Endothelial cell of umbilical vein (primary cell): ENCODE measurements at regions not wholly inside any gene's neighbourhood (a gene's known extent, or its start where the extent isn't known, plus 50 kb on each side); places are given as distances from the start of the nearest gene placed in this dataset.

Experiments
- BruUV-seq: library from RNA; stranded (reverse); fragments of 400-500 nt; replicated peaks from 2 replicates; lab custom pipeline; 2021; lab: Mats Ljungman, UMichigan
- CTCF ChIA-PET: fragments of 300-600, 350-600 bp; sonication (Branson Sonifier 250); formaldehyde crosslinking; loops from one replicate; lab custom pipeline; 2021; ENCODE audit warnings: antibody characterized with exemption, inconsistent platforms; lab: Charles Lee
- POLR2A ChIA-PET: fragments of 300-600, 350-600 bp; sonication (Branson Sonifier 250); formaldehyde crosslinking; loops from one replicate; lab custom pipeline; 2021; ENCODE audit warnings: antibody characterized with exemption, inconsistent platforms; lab: Charles Lee
- DNase-seq: peaks from one replicate; pipeline ENCODE4 v3.0.0-alpha.2; 2011; ENCODE audit warnings: low read depth, low spot score
- FAIRE-seq: peaks from 2 replicates; lab custom pipeline; 2011; peaks lifted over from hg19 to GRCh38; lab: Jason Lieb, UNC
- H2AFZ ChIP-seq: 2 replicates; pipeline ENCODE4 v1.6.0; 2012; ENCODE audit warnings: low read depth, low read length, control low read depth, inconsistent platforms
- H3K27ac ChIP-seq: 2 replicates; pipeline ENCODE4 v1.5.1; 2011; ENCODE audit warnings: low read depth, mild to moderate bottlenecking, control low read depth, low read length, moderate library complexity; ENCODE audit not compliant: insufficient read depth
- H3K27me3 ChIP-seq, 2 experiments: 2 replicates each; pipeline versions ENCODE4 v1.6.0 to v1.6.1; 2011; ENCODE audit warnings: low read length in 2 of 2, mixed read lengths in 1 of 2; ENCODE audit not compliant: control insufficient read depth in 2 of 2, insufficient read depth in 2 of 2
- H3K36me3 ChIP-seq, 2 experiments: 2 replicates in 1 of 2; 3 replicates in 1 of 2; pipeline ENCODE4 v1.5.1; 2011; ENCODE audit warnings: low read length in 2 of 2, mild to moderate bottlenecking in 1 of 2, moderate library complexity in 1 of 2; ENCODE audit not compliant: control insufficient read depth in 2 of 2, insufficient read depth in 2 of 2; ENCODE audit errors: extremely low read depth in 1 of 2
- H3K4me1 ChIP-seq: 3 replicates; pipeline ENCODE4 v1.5.1; 2011; ENCODE audit warnings: mild to moderate bottlenecking, low read length; ENCODE audit not compliant: control insufficient read depth, insufficient read depth; ENCODE audit errors: extremely low read depth
- H3K4me2 ChIP-seq: 2 replicates; pipeline ENCODE4 v1.6.1; 2011; ENCODE audit warnings: low read length, control low read depth, mixed read lengths; ENCODE audit not compliant: insufficient read depth
- H3K4me3 ChIP-seq, 3 experiments: fragments of 200-600 bp in 1 of 3; sonication (generic), shearing (Covaris generic) in 1 of 3; replicated peaks in 1 of 3; 2 replicates each; pipeline ENCODE4 v1.5.1; 2011 to 2016; ENCODE audit warnings: control low read depth in 3 of 3, low read length in 3 of 3, mild to moderate bottlenecking in 2 of 3, inconsistent platforms in 1 of 3, low read depth in 1 of 3, moderate library complexity in 1 of 3; ENCODE audit not compliant: insufficient read depth in 1 of 3
- H3K79me2 ChIP-seq: 2 replicates; pipeline ENCODE4 v1.6.0; 2012; ENCODE audit warnings: low read length, inconsistent platforms; ENCODE audit not compliant: control insufficient read depth, insufficient read depth
- H3K9ac ChIP-seq: replicated peaks from 2 replicates; pipeline ENCODE3; 2011; ENCODE audit warnings: low read length, control low read depth; ENCODE audit not compliant: insufficient read depth; ENCODE audit errors: extremely low read depth
- H3K9me1 ChIP-seq: replicated peaks from 3 replicates; pipeline ENCODE4 v1.6.0; 2011; ENCODE audit warnings: mild to moderate bottlenecking, low read length; ENCODE audit not compliant: control insufficient read depth, insufficient read depth; ENCODE audit errors: extremely low read depth
- H3K9me3 ChIP-seq: replicated peaks from 2 replicates; pipeline ENCODE4 v1.5.1; 2012; ENCODE audit warnings: low read length, inconsistent platforms; ENCODE audit not compliant: control insufficient read depth, insufficient read depth
- H4K20me1 ChIP-seq: replicated peaks from 2 replicates; pipeline ENCODE3; 2011; ENCODE audit warnings: mild to moderate bottlenecking, low read length; ENCODE audit not compliant: control insufficient read depth, insufficient read depth; ENCODE audit errors: extremely low read depth
- CTCF ChIP-seq, 2 donors: IDR thresholded peaks; 1 replicate in 1 of 2; 2 replicates in 1 of 2; pipeline ENCODE4 v1.5.1; 2011; ENCODE audit warnings: low read length in 2 of 2, mild to moderate bottlenecking in 2 of 2, moderate library complexity in 2 of 2, control low read depth in 1 of 2, inconsistent platforms in 1 of 2, low read depth in 1 of 2; ENCODE audit not compliant: insufficient read depth in 1 of 2; ENCODE audit errors: extremely low read depth in 1 of 2
- EZH2 ChIP-seq: IDR thresholded peaks from 2 replicates; pipeline ENCODE4 v1.6.1; 2012; ENCODE audit warnings: borderline replicate concordance, low read depth, mild to moderate bottlenecking, moderate library complexity, low read length, inconsistent platforms; ENCODE audit not compliant: severe bottlenecking
- FOS ChIP-seq: IDR thresholded peaks from 2 replicates; pipeline ENCODE4 v1.6.1; 2011; ENCODE audit warnings: mild to moderate bottlenecking, low read length, moderate library complexity, borderline replicate concordance; ENCODE audit not compliant: insufficient read depth
- GATA2 ChIP-seq: IDR thresholded peaks from 2 replicates; pipeline ENCODE4 v1.7.0; 2011; ENCODE audit warnings: low read depth, mild to moderate bottlenecking, moderate library complexity, mixed read lengths, low read length; ENCODE audit not compliant: insufficient read length, insufficient read depth
- JUN ChIP-seq: IDR thresholded peaks from 2 replicates; pipeline ENCODE4 v1.6.1; 2011; ENCODE audit warnings: borderline replicate concordance, low read depth; ENCODE audit not compliant: insufficient read length, insufficient read depth
- MAX ChIP-seq: IDR thresholded peaks from 2 replicates; pipeline ENCODE4 v1.6.1; 2011; ENCODE audit not compliant: insufficient read depth, insufficient read length
- MYC ChIP-seq: IDR thresholded peaks from one replicate; pipeline ENCODE4 v1.6.1; 2011; ENCODE audit warnings: mild to moderate bottlenecking, low read depth, low read length
- POLR2A ChIP-seq: IDR thresholded peaks from 2 replicates; pipeline ENCODE4 v1.6.1; 2012; ENCODE audit warnings: low read depth, mild to moderate bottlenecking, control low read depth, low read length
- POLR2AphosphoS5 ChIP-seq: IDR thresholded peaks from 2 replicates; pipeline ENCODE4 v1.6.1; 2012; ENCODE audit warnings: low read depth, mild to moderate bottlenecking, control low read depth, low read length, moderate library complexity; ENCODE audit not compliant: insufficient read depth
- dilution Hi-C: fragments of 300-500 bp; cut with MboI; formaldehyde crosslinking; loops from one replicate; pipeline ENCODE4 v1.15.0; 2019; ENCODE audit warnings: low sequenced_read_pairs; ENCODE audit not compliant: extremely low pct_ligation_motif_present
- intact Hi-C: fragments of 100-400 bp; cut with micrococcal nuclease; formaldehyde crosslinking; loops from one replicate; pipeline ENCODE4 v1.10.0; 2022

GRCh38 chr18:11522992-11523391, 86.4 kb upstream of the SLC35G4 start:
- POLR2A ChIA-PET, result no interaction called here
- peak overlapping the region; percentile 20 for H2AFZ ChIP-seq
- DNase-seq, result peak; percentile 58
- no peaks in the 10 kb centered on the region for H3K9me3 ChIP-seq
- CTCF ChIA-PET, result interaction anchor here (1.5 to 4.9 kb wide), 3 partner anchors 31 to 212 kb away, joined by 4 to 24 read pairs (median 15); no protein-coding TSS in a partner anchor
- no peaks in the 10 kb centered on the region for H4K20me1 ChIP-seq
- peaks cover 28% of the 10 kb centered on the region for H3K4me1 ChIP-seq
- peak overlapping the region; percentile 53 for H3K9ac ChIP-seq
- intact Hi-C loops, result loop anchor here (1.0 kb wide), 1 partner anchor 23 kb away; no protein-coding TSS in a partner anchor
- H3K27ac ChIP-seq, result peak overlapping the region; percentile 97
- no peak overlapping the region for H3K4me3 ChIP-seq
- dilution Hi-C loops, result no loop called here
- H3K36me3 ChIP-seq, result no peaks in the 10 kb centered on the region
- peak overlapping the region; percentile 77 for H3K4me2 ChIP-seq
- no peaks in the 10 kb centered on the region for H3K79me2 ChIP-seq
- BruUV-seq, result no TSS peak
- FAIRE-seq, result peak; percentile 67
- TF ChIP-seq CTCF (IDR thresholded peaks at IDR 0.05; ENCODE audit: extremely low read depth in 1 of 2, insufficient read depth in 1 of 2, low read depth in 1 of 2, low read length in 2 of 2) (no peak), GATA2 (peak; percentile 62), MAX (no peak), POLR2A (no peak), FOS (peak; percentile 83), POLR2AphosphoS5 (peak; percentile 16), JUN (no peak), MYC (no peak), EZH2 (no peak)
- H3K27me3 ChIP-seq, result no peaks in the 10 kb centered on the region
- H3K9me1 ChIP-seq, result no peaks in the 10 kb centered on the region
